GM19351 (cell line): ENCODE measurements at regions not wholly inside any gene's neighbourhood (a gene's known extent, or its start where the extent isn't known, plus 50 kb on each side); places are given as distances from the start of the nearest gene placed in this dataset.
A peak's percentile ranks its signal among the peaks of the same experiment; 100 is the strongest.
"Not testable (repeated sequence)": the region's sequence is repeated elsewhere in the genome, so short reads cannot be mapped to it uniquely, and the experiment has no call there.

ENCODE experiments used
- ATAC-seq: cut with Tn5 transposase; IDR thresholded peaks from one replicate; pipeline ENCODE4 v1.9.1; 2021; ENCODE audit warnings: mild to moderate bottlenecking, moderate library complexity; ENCODE audit not compliant: unreplicated experiment

DNA sequence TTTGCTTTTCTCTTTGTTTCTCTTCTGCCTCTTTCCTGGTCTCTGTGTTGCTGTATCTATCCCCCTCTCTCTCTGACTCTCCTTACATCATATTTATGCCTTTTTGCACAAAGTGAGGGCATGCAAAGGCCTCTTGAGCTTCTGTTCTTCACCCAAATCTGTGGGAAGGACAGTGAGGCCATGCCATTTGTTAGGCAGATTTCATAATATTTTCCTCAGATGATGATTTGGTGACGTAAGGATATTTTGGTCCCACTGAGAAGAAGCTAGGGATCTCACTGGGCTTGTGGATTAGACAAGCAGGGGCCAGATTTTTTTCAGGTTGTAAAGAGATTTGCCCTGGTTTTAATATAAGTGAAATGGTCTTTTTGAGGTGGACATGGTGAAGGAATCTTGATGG lies 249.4 kb upstream of the USP24 start:
- no peak for ATAC-seq

- no peak for ATAC-seq
Observed at GRCh38 chr1:55463814-55464475, 248.8 kb upstream of the USP24 start.

GRCh38 chr1:55457874-55458273 lies 242.7 kb upstream of the USP24 start:
- ATAC-seq = no peak

DNA sequence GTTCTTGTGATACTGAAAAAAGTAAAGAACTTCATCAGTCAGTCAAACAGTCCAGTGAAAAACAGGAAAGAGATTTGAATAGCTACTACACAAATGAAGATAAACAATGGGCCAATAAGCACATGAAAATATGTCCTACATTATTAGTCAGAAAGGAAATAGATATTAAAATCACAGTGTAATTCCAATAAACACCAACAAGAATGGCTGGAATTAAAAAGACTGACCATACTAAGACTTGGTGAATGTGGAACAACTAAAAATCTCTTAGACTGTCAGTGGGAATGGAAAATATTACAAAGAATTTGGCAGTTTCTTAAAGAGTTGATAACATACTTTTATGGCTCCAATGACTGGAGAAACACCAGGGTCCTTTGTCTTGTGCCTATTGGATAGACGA lies 241.8 kb upstream of the USP24 start:
- ATAC-seq = no peak

- ATAC-seq = no peak
Observed at GRCh38 chr1:55448261-55448660, 233.1 kb upstream of the USP24 start.

GRCh38 chr1:55447488-55447887 lies 232.3 kb upstream of the USP24 start:
- ATAC-seq = no peak

DNA sequence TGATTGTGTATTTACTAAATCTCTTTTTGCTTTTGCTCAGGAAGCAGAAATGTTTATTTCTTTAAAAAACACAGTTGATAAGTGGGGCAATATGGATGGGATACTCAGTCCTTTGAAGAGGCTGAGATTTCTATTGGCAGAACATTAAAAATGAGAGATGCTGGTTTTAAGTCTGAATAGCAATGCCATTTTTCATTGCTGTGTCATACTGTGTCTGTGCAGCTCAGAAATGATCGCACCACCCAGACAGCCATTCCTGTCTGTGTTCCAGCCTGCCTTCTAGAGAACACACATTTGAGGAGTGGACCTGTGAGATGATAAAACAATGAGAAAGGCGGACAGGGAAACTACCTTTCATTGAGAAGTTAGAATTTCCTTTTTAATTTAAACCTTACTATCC lies 231.2 kb upstream of the USP24 start:
- ATAC-seq = no peak

GRCh38 chr1:55445416-55445815 lies 230.3 kb upstream of the USP24 start:
- ATAC-seq = peak; percentile 84

DNA sequence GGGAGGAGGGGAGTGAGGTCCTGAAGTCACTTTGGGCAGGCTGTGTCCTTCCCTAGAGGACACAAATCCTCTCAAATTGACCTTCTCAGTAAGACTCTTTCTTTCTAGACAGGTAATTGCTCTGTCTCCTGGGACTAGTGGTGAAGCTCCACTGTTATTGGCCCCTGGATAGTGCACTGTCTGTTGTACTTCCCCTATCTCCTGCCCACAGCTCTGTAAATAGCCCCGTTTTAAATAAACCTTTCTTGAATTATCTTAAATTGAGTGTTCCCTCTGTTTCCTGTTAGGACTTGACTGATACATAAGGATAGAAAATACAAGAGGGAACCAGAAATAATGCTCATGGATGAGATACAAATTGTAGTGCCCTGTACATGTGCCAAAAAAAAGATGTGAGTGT lies 229.5 kb upstream of the USP24 start:
- peak; percentile 62 for ATAC-seq

DNA sequence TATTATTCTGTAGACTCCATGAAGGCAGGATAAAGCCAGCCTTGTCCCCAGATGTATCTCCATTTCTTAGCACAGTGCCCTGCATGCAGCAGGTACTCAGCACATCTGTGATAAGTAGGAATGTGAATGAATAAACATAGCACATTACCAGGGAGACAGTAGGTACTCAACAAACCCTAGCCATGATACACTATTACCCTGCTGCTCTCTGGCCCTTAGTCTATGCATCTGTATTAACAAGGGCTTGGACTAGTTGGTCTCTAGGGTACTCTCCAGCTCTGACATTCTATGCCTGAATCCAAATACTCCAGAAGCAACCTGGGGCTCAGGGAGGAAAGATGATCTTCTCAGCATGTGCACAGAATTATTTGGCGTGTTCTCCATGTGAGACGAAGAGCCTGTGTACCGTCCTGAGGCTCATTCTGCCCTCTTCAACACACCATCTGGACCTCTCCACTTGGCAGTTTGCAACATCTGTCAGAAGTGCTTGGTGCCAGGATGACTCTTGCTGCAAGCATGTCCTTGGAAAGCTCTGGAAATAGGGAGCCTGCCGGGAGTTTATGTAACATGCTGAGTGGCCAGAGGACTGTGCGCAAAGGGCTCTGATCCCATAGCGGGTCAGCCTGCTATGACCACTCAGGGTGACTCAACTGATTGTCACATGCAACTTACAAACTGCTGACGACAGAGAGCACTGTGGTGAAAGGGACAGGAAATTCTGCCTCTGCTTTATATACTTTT lies 228.2 kb upstream of the USP24 start:
- no peak for ATAC-seq

GRCh38 chr1:55441489-55441888 lies 226.3 kb upstream of the USP24 start:
- ATAC-seq = no peak

DNA sequence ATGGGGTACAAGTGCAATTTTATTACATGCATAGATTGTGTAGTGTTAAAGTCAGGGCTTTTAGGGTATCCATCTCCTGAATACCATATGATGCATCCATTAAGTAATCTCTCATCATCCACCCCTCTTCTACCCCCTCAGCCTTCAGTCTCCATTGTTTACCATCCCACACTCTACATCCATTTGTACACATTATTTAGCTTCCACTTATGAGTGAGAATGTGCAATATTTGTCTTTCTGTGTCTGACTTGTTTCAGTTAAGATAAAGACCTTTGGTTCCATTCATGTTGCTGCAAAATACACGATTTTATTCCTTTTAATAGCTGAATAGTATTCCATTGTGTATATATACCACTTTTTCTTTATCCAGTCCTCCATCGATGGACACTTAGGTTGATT lies 222.5 kb upstream of the USP24 start:
- ATAC-seq = no peak

- not testable (repeated sequence) for ATAC-seq
Observed at GRCh38 chr1:55430720-55431119, 215.6 kb upstream of the USP24 start.

DNA sequence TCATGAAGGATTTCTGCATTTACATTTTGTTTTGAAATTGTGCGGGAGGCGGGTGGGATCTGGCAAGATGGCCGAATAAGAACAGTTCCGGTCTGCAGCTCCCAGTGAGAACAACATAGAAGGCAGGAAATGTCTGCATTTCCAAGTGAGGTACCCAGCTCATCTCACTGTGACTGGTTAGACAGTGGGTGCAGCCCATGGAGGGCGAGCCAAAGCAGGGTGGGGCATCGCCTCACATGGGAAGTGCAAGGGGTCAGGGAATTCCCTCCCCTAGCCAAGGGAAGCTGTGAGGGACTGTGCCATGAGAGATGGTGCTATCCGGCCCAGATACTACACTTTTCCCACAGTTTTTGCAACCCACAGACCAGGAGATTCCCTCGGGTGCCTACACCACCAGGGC lies 215.0 kb upstream of the USP24 start:
- not testable (repeated sequence) for ATAC-seq

DNA sequence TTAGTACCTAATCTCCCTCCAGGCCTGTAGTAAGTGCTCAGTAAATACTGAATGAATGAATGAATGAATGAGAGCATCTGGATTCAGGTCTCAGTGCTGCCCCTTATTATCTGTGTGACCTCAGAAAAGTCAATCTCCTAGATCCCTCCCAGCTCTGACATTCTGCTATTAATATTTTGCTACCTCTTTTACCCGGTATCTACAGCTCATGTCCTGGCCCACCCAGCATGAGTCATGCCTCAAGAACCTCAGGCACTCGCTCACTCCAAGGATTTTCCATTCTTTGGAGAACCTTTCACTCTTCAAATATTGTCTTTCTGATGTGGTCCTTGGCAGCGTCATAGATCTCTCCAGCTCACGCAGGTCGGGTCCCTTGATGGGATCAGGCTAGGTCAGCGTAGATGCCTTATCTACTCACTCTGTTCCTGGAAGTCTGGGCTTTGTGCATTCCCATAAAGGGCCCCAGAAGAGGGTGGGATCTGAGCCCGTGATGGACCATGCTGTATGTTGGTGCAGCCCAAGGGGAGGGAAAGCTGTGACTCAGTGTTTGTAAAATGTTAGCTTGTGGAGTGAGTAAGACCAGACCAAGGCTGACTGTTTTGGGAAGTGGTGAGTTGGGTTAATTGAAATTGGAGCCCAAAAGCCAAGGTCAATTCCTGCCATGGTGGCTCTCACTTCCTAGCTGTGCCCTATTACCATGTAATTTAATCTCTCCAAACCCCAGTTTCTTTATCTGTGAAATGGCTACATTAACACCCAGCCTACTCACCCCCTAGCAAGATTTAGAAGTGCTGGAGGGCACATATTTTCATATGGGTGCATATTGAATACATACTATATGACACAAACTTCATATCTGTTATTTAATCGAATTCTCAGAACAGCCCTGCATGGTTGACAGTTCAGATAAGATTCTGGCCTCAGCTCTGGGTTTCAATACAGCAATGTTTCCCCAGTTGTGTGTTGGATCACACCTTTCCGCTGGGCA lies 214.1 kb upstream of the USP24 start:
- no peak for ATAC-seq

DNA sequence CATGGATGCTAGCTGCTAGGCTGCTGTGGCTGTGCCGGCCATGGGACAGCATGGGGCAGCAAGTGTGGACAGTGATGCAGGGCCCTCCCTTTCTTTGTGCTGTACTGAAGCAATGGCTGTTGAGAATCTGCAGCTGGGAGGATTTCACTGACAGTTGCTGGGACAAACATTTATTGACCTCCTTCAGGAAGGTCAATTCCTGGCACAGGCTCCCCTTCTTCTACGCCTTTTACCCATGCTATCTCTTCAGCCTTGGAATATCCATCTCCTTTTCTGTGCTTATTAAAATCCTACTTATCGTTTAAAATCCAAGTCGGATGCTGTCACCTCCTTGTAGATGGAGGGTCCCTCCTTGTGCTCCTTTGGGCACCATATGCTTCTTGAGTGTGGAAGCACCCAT lies 213.1 kb upstream of the USP24 start:
- no peak for ATAC-seq

DNA sequence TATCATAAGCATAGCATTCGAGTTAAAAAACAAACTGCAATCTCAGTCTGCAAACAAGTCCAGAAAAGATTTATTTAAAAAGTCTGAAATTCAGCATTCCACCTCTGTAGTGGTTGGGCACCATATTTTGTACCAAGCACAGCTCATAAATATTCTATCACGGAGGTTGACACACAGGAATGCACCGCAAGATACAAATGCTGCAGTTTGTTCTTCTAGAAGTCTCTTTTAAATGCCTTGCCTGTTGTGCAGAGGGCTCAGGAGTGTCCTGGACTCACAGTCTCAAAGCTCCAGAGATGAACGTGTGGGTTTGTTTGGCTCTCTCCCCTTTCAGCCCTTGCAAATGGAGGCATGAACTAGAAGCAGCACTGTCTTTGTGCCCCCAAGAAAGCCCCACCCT lies 212.4 kb upstream of the USP24 start:
- ATAC-seq = no peak

DNA sequence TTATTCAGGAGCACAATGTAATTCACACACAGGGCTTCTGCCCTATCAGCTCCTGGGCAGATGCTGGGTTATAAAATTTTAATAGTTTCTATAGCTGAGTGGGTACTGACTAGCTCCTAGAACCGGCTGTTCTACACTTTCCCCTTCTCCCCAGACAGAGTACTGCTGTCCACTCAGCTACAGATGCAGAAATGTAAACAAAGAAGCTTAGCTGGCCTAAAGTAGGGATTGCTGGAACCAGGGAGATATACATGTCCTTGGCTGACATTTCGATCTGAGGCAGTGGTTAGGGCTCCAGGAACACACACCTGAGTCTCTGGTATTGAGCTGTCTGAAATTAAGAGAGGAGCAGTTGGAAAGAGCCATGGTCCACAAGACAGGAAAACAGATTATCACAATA lies 211.5 kb upstream of the USP24 start:
- no peak for ATAC-seq

GRCh38 chr1:55426156-55426555 lies 211.0 kb upstream of the USP24 start:
- ATAC-seq = no peak

DNA sequence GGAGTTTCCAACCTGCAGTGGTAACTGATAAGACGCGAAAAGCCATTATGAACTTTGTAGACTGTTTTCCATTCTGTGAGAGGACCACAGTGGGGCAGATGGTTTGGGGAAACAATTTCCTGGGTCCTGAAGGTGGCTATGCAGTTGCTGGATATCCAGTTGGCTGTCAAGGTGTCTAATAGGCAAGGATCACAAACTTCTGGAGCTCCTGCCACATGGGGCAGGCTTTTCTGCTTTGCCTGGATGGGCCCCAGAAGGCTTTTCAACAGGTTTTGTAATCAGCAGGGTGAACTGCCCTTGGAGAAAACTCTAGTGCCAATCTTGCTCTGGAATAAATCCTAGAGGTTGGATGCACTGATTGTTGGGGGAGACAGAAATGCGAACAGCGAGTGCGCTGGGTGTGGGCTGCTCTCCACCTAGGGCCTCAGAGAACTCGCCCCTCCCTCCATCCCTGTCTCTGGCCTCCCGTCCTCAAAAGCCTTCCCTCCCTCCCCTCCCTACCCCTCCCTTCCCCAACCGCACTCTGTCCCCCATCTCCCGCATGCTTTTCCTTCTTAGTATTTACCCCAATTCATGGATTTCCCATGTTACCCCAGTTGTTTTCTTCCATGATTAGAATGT lies 210.3 kb upstream of the USP24 start:
- ATAC-seq = no peak

DNA sequence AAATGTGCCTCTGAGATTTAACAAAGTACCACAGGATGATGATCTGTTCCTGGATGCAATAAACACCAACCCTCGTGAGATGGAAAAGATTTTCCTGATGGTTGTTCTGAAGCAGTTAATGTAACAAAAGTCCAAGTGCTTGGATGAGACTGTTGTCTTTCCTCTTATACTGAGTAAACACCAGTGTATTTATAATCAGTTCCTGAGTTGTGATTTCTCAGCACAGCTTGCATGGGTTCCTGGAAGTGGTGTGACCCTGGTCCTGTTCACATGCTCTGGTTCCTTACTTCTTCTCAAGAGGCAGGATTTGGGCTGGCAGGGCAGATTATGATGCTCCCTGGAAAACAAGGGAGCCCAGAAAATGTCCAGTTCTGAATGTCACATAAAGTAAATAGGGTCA lies 208.2 kb upstream of the USP24 start:
- ATAC-seq = no peak
